ENCODE measurements at regions not wholly inside any gene's neighbourhood (a gene's known extent, or its start where the extent isn't known, plus 50 kb on each side); places are given as distances from the start of the nearest gene placed in this dataset.

GRCh38 chr12:123100882-123101281, 50.0 kb downstream of the PITPNM2 start:
- DNase-seq (ENCODE audit: low spot score): no peak

- no peak for DNase-seq (ENCODE audit: low spot score)
Measured at GRCh38 chr12:123100450-123100849, 50.4 kb downstream of the PITPNM2 start.

- no peak for DNase-seq (ENCODE audit: low spot score)
Measured at GRCh38 chr12:123099560-123100192, 51.2 kb downstream of the PITPNM2 start.

GRCh38 chr12:123098780-123099179, 52.1 kb downstream of the PITPNM2 start:
- DNase-seq (ENCODE audit: low spot score): no peak

GRCh38 chr12:123097561-123098084, 53.3 kb downstream of the PITPNM2 start:
- peak; percentile 27 for DNase-seq (ENCODE audit: low spot score)

- DNase-seq (ENCODE audit: low spot score): no peak
Measured at GRCh38 chr12:123096741-123097140, 54.1 kb downstream of the PITPNM2 start.

GRCh38 chr12:123096182-123096581, 54.7 kb downstream of the PITPNM2 start:
- DNase-seq (ENCODE audit: low spot score): no peak

GRCh38 chr12:123095078-123095881, 55.6 kb downstream of the PITPNM2 start:
- no peak for DNase-seq (ENCODE audit: low spot score)

GRCh38 chr12:123094349-123095077, 56.4 kb downstream of the PITPNM2 start:
- peak; percentile 27 for DNase-seq (ENCODE audit: low spot score)

GRCh38 chr12:123092866-123093265, 58.0 kb downstream of the PITPNM2 start:
- no peak for DNase-seq (ENCODE audit: low spot score)

GRCh38 chr12:123091230-123092150, 59.4 kb downstream of the PITPNM2 start:
- no peak for DNase-seq (ENCODE audit: low spot score)

- DNase-seq (ENCODE audit: low spot score): no peak
Measured at GRCh38 chr12:123089631-123090353, 61.1 kb downstream of the PITPNM2 start.

GRCh38 chr12:123089140-123089539, 61.8 kb downstream of the PITPNM2 start:
- no peak for DNase-seq (ENCODE audit: low spot score)

- DNase-seq (ENCODE audit: low spot score): peak; percentile 50
Measured at GRCh38 chr12:123085730-123086487, 65.0 kb downstream of the PITPNM2 start.

GRCh38 chr12:123085066-123085465, 65.8 kb downstream of the PITPNM2 start:
- DNase-seq (ENCODE audit: low spot score): no peak

- no peak for DNase-seq (ENCODE audit: low spot score)
Measured at GRCh38 chr12:123083661-123084571, 67.0 kb downstream of the PITPNM2 start.

GRCh38 chr12:123080634-123081033, 70.3 kb downstream of the PITPNM2 start:
- DNase-seq (ENCODE audit: low spot score): no peak

GRCh38 chr12:123078531-123079155, 72.2 kb downstream of the PITPNM2 start:
- no peak for DNase-seq (ENCODE audit: low spot score)
